IgD-negative memory B cell (primary cell): ENCODE measurements at regions not wholly inside any gene's neighbourhood (a gene's known extent, or its start where the extent isn't known, plus 50 kb on each side); places are given as distances from the start of the nearest gene placed in this dataset.

ENCODE experiments used
- H3K27ac Mint-ChIP-seq, 3 donors: one replicate each; pipeline ENCODE4 v1.8.0; 2020 to 2022; ENCODE audit warnings: mild to moderate bottlenecking in 3 of 3, mixed read lengths in 3 of 3, moderate library complexity in 1 of 3
- H3K27me3 Mint-ChIP-seq: one replicate; pipeline ENCODE4 v1.8.0; 2021; ENCODE audit warnings: mixed read lengths
- H3K36me3 Mint-ChIP-seq: one replicate; pipeline ENCODE4 v1.8.0; 2020; ENCODE audit warnings: mild to moderate bottlenecking, mixed read lengths
- H3K4me1 Mint-ChIP-seq, 3 donors: one replicate each; pipeline ENCODE4 v1.8.0; 2020 to 2022; ENCODE audit warnings: mixed read lengths in 3 of 3, mild to moderate bottlenecking in 1 of 3
- H3K4me3 Mint-ChIP-seq, 4 donors: one replicate each; pipeline ENCODE4 v1.8.0; 2020 to 2022; ENCODE audit warnings: mild to moderate bottlenecking in 4 of 4, mixed read lengths in 4 of 4, moderate library complexity in 3 of 4
- H3K9me3 Mint-ChIP-seq, 3 donors: one replicate each; pipeline ENCODE4 v1.8.0; 2020 to 2021; ENCODE audit warnings: mixed read lengths in 3 of 3, mild to moderate bottlenecking in 1 of 3

- Mint-ChIP-seq H3K27ac (no peak overlapping the region), H3K36me3 (no peaks in the 10 kb centered on the region), H3K27me3 (peaks cover 2% of the 10 kb centered on the region), H3K4me1 (no peaks in the 10 kb centered on the region), H3K9me3 (no peaks in the 10 kb centered on the region), H3K4me3 (no peak overlapping the region)
Observed at GRCh38 chr2:180146114-180146513, 139.0 kb upstream of the CWC22 start.

- Mint-ChIP-seq H3K4me1 (no peaks in the 10 kb centered on the region), H3K27me3 (peaks cover 2% of the 10 kb centered on the region), H3K9me3 (no peaks in the 10 kb centered on the region), H3K27ac (no peak overlapping the region), H3K36me3 (no peaks in the 10 kb centered on the region), H3K4me3 (no peak overlapping the region)
Observed at GRCh38 chr2:180145163-180145562, 138.1 kb upstream of the CWC22 start.

- Mint-ChIP-seq H3K27ac (no peak overlapping the region), H3K4me3 (no peak overlapping the region), H3K27me3 (peaks cover 2% of the 10 kb centered on the region), H3K4me1 (no peaks in the 10 kb centered on the region), H3K36me3 (no peaks in the 10 kb centered on the region), H3K9me3 (no peaks in the 10 kb centered on the region)
Observed at GRCh38 chr2:180144338-180144813, 137.3 kb upstream of the CWC22 start.

GRCh38 chr2:180143633-180144337 is 136.7 kb upstream of the CWC22 start:
- Mint-ChIP-seq H3K9me3 (no peaks in the 10 kb centered on the region), H3K36me3 (no peaks in the 10 kb centered on the region), H3K27me3 (peaks cover 2% of the 10 kb centered on the region), H3K4me1 (no peaks in the 10 kb centered on the region), H3K4me3 (no peak overlapping the region), H3K27ac (no peak overlapping the region)

GRCh38 chr2:180141600-180141999 is 134.5 kb upstream of the CWC22 start:
- peaks cover 3% of the 10 kb centered on the region for H3K27me3 Mint-ChIP-seq
- H3K9me3 Mint-ChIP-seq = no peaks in the 10 kb centered on the region
- no peaks in the 10 kb centered on the region for H3K36me3 Mint-ChIP-seq
- H3K4me3 Mint-ChIP-seq = no peak overlapping the region
- no peak overlapping the region for H3K27ac Mint-ChIP-seq
- no peaks in the 10 kb centered on the region for H3K4me1 Mint-ChIP-seq

- no peaks in the 10 kb centered on the region for H3K9me3 Mint-ChIP-seq
- no peak overlapping the region for H3K27ac Mint-ChIP-seq
- no peak overlapping the region for H3K4me3 Mint-ChIP-seq
- no peaks in the 10 kb centered on the region for H3K36me3 Mint-ChIP-seq
- peaks cover 0 to 2% (median 1%) of the 10 kb centered on the region in 3 donors for H3K4me1 Mint-ChIP-seq
- peaks cover 3% of the 10 kb centered on the region for H3K27me3 Mint-ChIP-seq
Observed at GRCh38 chr2:180133736-180134135, 126.6 kb upstream of the CWC22 start.

GRCh38 chr2:180130403-180130802 is 123.3 kb upstream of the CWC22 start:
- no peak overlapping the region for H3K27ac Mint-ChIP-seq
- H3K4me3 Mint-ChIP-seq = no peak overlapping the region
- no peaks in the 10 kb centered on the region for H3K9me3 Mint-ChIP-seq

GRCh38 chr2:180128861-180129260 is 121.8 kb upstream of the CWC22 start:
- no peaks in the 10 kb centered on the region for H3K27me3 Mint-ChIP-seq
- H3K27ac Mint-ChIP-seq = no peak overlapping the region
- H3K36me3 Mint-ChIP-seq = no peaks in the 10 kb centered on the region
- no peak overlapping the region for H3K4me3 Mint-ChIP-seq
- peaks cover 0 to 7% (median 5%) of the 10 kb centered on the region in 3 donors for H3K4me1 Mint-ChIP-seq
- H3K9me3 Mint-ChIP-seq = no peaks in the 10 kb centered on the region

More at GRCh38 chr2:180130403-180130802, 123.3 kb upstream of the CWC22 start:
- Mint-ChIP-seq H3K27me3 (peaks cover 2% of the 10 kb centered on the region), H3K36me3 (no peaks in the 10 kb centered on the region), H3K4me1 (peaks cover 0 to 4% (median 1%) of the 10 kb centered on the region in 3 donors)

- Mint-ChIP-seq H3K36me3 (no peaks in the 10 kb centered on the region), H3K27ac (no peak overlapping the region), H3K27me3 (no peaks in the 10 kb centered on the region), H3K9me3 (no peaks in the 10 kb centered on the region), H3K4me3 (peak overlapping the region in 1 of 4 donors; percentile 49), H3K4me1 (peaks cover 0 to 6% (median 4%) of the 10 kb centered on the region in 3 donors)
Observed at GRCh38 chr2:180125245-180125962, 118.3 kb upstream of the CWC22 start.

GRCh38 chr2:180124273-180125139 is 117.4 kb upstream of the CWC22 start:
- H3K36me3 Mint-ChIP-seq = no peaks in the 10 kb centered on the region
- no peak overlapping the region for H3K4me3 Mint-ChIP-seq
- H3K9me3 Mint-ChIP-seq = no peaks in the 10 kb centered on the region
- peaks cover under 1% of the 10 kb centered on the region for H3K27me3 Mint-ChIP-seq
- peaks cover 0 to 6% (median 4%) of the 10 kb centered on the region in 3 donors for H3K4me1 Mint-ChIP-seq
- no peak overlapping the region for H3K27ac Mint-ChIP-seq

GRCh38 chr2:180122874-180123273 is 115.8 kb upstream of the CWC22 start:
- peaks cover 1% of the 10 kb centered on the region for H3K27me3 Mint-ChIP-seq
- H3K4me3 Mint-ChIP-seq = no peak overlapping the region
- no peak overlapping the region for H3K27ac Mint-ChIP-seq
- H3K36me3 Mint-ChIP-seq = no peaks in the 10 kb centered on the region
- H3K4me1 Mint-ChIP-seq = peaks cover 0 to 6% (median 4%) of the 10 kb centered on the region in 3 donors
- H3K9me3 Mint-ChIP-seq = no peaks in the 10 kb centered on the region

- Mint-ChIP-seq H3K9me3 (no peaks in the 10 kb centered on the region), H3K4me1 (no peaks in the 10 kb centered on the region)
Observed at GRCh38 chr2:180115675-180116074, 108.6 kb upstream of the CWC22 start.

GRCh38 chr2:180115269-180115668 is 108.2 kb upstream of the CWC22 start:
- H3K27ac Mint-ChIP-seq = no peak overlapping the region
- no peak overlapping the region for H3K4me3 Mint-ChIP-seq
- peaks cover 1% of the 10 kb centered on the region for H3K27me3 Mint-ChIP-seq

More at GRCh38 chr2:180115675-180116074, 108.6 kb upstream of the CWC22 start:
- H3K27ac Mint-ChIP-seq = no peak overlapping the region
- no peak overlapping the region for H3K4me3 Mint-ChIP-seq
- no peaks in the 10 kb centered on the region for H3K36me3 Mint-ChIP-seq
- peaks cover 1% of the 10 kb centered on the region for H3K27me3 Mint-ChIP-seq

GRCh38 chr2:180111901-180112300 is 104.8 kb upstream of the CWC22 start:
- peak overlapping the region in 1 of 3 donors; percentile 22 for H3K27ac Mint-ChIP-seq
- no peaks in the 10 kb centered on the region for H3K4me1 Mint-ChIP-seq
- no peaks in the 10 kb centered on the region for H3K9me3 Mint-ChIP-seq
- H3K36me3 Mint-ChIP-seq = no peaks in the 10 kb centered on the region
- peaks cover 1% of the 10 kb centered on the region for H3K27me3 Mint-ChIP-seq
- H3K4me3 Mint-ChIP-seq = no peak overlapping the region

More at GRCh38 chr2:180115269-180115668, 108.2 kb upstream of the CWC22 start:
- Mint-ChIP-seq H3K36me3 (no peaks in the 10 kb centered on the region), H3K4me1 (no peaks in the 10 kb centered on the region), H3K9me3 (no peaks in the 10 kb centered on the region)

GRCh38 chr2:180110469-180110868 is 103.4 kb upstream of the CWC22 start:
- Mint-ChIP-seq H3K27ac (no peak overlapping the region), H3K9me3 (no peaks in the 10 kb centered on the region), H3K4me1 (no peaks in the 10 kb centered on the region)

More at GRCh38 chr2:180110469-180110868, 103.4 kb upstream of the CWC22 start:
- Mint-ChIP-seq H3K4me3 (no peak overlapping the region), H3K27me3 (peaks cover 3% of the 10 kb centered on the region), H3K36me3 (no peaks in the 10 kb centered on the region)
